VCaP (cell line): ENCODE measurements at regions not wholly inside any gene's neighbourhood (a gene's known extent, or its start where the extent isn't known, plus 50 kb on each side); places are given as distances from the start of the nearest gene placed in this dataset.
"Not testable (repeated sequence)": the region's sequence is repeated elsewhere in the genome, so short reads cannot be mapped to it uniquely, and the experiment has no call there.

Source experiments
- H3K27ac ChIP-seq: fragments of 450-650 bp; 2 replicates; pipeline ENCODE4 v1.5.1; 2017
- TF ChIP-seq, protein P1 (sequence below): fragments of 450-650 bp; conservative IDR thresholded peaks from 2 replicates; pipeline ENCODE4 v1.5.1; 2017; ENCODE audit warnings: mild to moderate bottlenecking, moderate library complexity

DNA sequence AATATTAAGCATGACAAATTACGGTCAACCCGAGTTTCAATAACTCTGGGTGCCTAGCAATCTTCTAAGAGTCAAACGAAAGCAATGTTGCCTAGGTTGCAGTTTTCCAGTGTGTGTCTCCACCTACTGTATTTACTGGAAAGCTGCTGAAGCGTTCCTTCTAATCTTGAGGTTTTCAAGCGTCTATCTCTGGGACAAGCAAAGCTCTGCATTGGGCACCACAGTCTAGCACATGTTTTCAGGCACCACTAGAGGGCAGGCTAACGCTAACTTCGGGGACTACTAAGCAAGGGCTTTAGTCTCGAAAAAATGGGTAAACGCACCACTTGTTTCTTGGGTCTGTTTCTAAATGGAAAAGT is 82.7 kb upstream of the KIF2A start:
- TF ChIP-seq, protein P1, sequence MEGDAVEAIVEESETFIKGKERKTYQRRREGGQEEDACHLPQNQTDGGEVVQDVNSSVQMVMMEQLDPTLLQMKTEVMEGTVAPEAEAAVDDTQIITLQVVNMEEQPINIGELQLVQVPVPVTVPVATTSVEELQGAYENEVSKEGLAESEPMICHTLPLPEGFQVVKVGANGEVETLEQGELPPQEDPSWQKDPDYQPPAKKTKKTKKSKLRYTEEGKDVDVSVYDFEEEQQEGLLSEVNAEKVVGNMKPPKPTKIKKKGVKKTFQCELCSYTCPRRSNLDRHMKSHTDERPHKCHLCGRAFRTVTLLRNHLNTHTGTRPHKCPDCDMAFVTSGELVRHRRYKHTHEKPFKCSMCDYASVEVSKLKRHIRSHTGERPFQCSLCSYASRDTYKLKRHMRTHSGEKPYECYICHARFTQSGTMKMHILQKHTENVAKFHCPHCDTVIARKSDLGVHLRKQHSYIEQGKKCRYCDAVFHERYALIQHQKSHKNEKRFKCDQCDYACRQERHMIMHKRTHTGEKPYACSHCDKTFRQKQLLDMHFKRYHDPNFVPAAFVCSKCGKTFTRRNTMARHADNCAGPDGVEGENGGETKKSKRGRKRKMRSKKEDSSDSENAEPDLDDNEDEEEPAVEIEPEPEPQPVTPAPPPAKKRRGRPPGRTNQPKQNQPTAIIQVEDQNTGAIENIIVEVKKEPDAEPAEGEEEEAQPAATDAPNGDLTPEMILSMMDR: peak; percentile 73
- H3K27ac ChIP-seq: not testable (repeated sequence)

DNA sequence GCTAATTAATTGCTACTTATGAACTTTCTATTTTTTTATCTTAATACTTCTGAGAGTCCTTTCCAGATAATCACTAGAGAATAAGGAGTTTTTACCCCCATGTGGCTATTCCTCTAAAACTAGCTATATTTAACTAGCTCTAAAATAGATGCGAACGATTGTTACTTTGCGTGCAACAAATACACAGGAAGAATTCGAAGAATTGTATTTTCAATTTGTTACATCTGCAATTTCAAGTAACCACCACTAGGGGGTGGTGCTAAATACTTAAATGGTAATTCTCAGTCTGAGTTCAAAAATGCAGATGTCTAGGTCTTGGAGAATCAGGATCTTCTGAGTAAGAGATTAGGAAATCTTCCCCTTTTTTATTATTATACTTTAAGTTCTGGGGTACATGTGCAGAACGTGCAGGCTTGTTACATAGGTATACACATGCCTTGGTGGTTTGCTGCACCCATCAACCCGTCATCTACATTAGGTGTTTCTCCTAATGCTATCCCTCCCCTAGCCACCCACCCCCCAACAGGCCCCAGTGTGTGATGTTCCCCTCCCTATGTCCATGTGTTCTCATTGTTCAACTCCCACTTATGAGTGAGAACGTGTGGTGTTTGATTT is 80.9 kb upstream of the KIF2A start:
- TF ChIP-seq, protein P1: peak; percentile 57
- H3K27ac ChIP-seq: not testable (repeated sequence)

DNA sequence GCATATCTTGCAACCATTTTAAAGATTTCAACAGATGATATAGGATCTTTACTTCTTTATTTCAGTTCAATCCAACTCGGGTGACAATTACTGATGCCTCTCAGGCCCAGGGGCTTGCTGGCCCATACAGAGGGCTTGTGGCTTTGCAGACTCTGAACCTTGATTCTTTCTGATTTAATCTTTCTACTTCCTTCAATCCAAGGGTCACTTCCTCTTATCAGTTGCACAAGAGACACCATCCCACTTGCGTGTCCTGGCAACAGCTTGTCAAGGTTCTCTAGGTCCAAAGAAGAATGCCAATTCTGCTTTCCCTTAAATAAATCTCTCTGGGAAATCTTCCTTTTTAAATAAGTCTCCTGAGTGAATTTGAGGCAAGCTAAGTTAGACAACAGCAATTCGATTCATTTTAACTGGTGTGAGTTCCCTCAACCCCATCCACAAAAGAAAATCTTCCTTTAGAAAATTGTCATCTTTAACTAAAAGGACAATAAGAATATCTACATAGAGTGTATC is 75.1 kb upstream of the KIF2A start:
- H3K27ac ChIP-seq: not testable (repeated sequence)

DNA sequence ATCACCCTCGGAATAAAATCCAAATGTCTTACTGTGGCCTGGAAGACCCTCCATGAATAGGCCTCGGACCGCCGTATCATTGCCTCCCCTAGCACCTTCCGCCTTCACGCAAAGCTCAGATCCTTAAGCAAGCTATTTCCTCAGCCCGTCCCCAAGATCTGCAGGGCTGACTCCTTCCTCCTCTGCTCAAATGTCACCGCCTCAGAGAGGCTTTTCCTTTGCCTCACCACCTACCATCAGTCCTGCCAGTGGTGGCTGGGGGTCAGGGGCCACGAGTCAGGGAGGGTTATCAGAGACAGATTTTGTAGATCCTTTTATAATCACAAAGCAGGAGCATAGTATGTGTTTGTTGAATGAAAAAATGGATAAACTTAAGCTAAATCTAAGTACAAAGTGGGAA is 74.4 kb upstream of the KIF2A start:
- H3K27ac ChIP-seq: no peak overlapping the region
- TF ChIP-seq, protein P1: no peak

DNA sequence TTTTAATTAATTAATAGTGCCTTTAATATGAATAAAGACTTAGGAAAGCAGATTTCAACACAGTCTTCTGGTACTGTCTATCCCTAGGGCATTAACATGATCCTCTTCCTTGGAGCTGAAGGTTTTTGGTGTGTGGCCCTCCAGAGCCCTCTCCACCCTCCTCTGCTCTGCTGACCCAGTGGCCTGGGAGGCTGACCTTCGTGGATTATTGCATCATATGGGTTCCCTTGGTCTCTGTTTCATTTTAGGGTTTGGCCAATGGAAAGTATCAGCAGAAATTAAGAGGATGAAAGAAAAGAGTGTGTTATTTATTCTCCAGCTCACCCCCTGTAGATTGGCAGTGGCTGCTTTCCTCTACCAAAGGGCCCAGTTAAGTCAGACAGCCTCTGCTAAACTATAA is 73.8 kb upstream of the KIF2A start:
- H3K27ac ChIP-seq: not testable (repeated sequence)

DNA sequence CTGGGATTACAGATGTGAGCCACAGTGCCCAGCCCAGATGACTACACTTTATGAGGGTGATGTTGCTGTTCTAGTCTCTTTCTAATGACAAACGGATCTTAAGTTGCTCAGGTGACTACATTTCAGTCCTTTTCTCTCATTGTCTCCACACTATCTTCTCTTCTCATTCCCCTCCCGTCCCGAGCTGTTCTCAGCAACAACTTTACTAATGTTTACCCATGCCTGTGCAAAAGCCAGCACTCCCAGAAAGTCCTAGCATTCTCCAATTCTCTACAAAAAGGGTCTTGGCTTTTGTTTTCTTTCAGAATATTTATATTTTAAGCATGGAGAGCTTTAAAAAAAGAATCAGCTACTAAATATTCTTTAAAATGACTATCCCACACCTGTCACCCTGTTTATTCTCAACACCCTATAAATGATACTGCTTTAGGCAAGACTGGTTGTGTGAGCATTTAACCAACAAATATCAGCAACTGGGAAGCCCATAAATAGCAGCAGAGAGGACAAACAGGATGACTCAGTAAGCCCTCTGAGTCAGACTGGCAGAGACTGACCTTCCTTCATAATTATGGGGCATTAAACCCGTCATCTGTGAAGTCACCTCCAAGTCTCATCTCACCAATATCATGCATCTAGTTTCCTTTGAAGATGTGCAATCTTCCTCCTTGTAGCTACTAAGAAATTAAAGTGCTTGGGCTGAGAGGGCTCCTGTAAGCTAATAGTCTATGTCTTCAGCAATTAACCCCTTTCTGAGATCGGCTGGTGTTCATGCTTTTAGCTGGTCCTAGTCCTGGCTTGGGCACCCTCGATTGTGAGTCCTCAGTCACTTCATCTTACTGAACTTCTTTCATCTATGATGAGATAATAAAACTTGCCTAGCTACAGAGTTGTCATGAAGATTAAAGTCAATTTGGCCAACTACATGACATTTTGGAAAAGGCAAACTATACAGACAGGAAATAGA is 72.6 kb upstream of the KIF2A start:
- H3K27ac ChIP-seq: not testable (repeated sequence)

DNA sequence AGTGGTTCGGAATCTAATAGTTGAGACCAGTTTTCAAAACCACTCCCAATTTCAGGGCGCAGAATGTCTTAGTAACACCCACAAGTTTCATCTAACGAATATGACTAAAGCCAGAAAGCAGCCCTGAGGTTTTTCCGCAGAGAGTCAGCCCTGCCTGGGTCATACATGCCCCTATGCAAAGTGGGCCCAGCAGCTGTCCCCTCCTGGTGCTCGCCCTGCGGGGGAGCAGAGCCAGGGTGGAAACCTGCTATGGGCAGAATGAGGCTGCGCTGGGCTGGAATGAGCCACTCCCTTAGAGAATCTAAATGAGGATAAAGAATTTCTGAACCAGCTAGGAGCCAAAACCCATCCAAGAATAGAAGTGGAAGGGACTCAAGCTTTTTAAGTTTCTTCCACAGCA is 69.4 kb upstream of the KIF2A start:
- not testable (repeated sequence) for H3K27ac ChIP-seq

DNA sequence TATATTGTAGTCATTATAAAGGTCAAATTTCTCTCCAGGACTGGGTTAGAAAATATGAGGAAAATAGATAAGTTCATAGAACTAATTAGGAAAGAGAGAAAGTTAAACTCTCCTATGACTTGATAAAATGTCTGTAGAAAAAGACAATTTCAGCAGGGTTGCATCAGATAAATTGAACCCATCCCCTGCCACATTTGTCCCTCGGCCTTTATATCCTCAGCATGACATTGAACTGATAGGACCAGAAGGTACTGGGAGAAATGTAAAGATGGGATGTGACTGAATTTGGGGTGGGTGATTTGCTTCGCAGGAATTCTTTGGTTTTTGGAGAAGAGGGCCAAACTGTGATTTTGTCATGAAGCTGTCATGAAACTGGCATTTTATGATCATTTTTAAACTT is 68.1 kb upstream of the KIF2A start:
- not testable (repeated sequence) for H3K27ac ChIP-seq

DNA sequence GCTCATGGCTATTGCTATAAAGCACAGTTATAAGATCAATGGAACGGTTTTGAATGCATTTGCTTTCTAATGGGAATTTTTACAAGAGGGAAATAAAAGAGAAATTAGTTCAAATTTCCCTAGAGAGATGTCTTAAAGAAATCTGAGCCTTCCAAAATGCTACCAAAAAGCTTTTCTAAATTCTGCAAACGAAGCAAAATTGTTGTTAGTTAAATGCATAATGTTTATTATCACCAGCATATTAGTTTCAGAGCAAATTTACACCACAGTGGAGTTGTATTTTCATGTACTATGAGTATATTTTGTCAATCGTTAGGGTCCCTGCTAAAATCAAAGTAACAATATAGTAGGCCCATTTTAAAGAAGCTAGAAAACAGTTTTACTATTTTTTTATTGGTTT is 67.4 kb upstream of the KIF2A start:
- H3K27ac ChIP-seq: not testable (repeated sequence)

DNA sequence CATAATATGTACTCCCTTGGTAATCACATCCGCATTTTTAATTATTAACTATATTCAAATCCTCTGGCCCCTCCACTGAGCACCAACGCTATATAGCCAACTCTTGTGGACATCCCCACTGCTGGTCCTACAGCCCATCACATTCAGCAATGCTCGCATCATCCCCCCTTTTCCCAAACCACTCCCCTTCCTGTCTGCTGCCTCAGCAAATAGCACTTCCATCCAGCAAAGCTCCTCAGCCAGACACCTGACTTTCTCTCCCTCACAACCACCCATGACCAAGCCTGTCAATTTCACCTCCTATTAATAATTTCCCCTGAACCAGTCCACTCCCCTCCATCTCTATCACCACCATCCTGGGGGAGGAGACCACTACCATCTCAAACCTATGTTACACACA is 65.5 kb upstream of the KIF2A start:
- H3K27ac ChIP-seq: not testable (repeated sequence)

DNA sequence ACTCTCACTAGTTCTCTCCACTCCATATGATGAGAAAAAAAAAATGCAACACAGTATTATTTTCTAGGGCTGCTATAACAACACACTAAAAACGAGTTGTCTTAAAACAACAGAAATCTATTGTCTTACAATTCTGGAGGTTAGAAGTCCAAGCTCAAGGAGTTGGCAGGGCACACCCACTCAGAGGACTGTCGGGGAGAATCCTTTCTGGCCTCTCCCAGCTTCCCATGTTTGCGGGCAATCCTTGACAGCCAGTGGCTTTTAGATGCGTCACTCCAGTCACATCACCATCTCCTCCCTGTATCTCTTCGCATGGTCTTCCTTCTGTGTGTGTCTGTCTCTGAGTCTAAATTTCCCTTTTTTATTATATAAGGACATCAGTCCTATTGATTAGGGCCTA is 64.0 kb upstream of the KIF2A start:
- not testable (repeated sequence) for H3K27ac ChIP-seq

DNA sequence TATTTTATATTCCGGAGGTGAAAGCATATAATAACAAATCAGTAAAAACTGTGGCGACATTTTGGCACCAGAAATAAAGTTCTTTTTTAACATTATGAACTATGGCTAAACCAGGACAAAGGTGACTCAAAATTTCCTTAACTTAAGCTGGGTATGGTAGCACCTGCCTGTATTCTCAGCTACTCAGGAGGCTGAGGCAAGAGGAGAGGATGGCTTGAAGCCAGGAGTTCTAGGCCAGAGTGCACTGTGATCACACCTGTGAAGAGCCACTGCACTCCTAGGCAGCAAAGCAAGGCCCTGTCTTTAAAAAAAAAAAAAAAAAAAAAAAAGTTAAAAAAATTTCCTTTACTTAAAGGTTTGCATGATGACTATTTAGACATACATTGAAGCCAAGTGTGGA is 63.0 kb upstream of the KIF2A start:
- not testable (repeated sequence) for H3K27ac ChIP-seq

DNA sequence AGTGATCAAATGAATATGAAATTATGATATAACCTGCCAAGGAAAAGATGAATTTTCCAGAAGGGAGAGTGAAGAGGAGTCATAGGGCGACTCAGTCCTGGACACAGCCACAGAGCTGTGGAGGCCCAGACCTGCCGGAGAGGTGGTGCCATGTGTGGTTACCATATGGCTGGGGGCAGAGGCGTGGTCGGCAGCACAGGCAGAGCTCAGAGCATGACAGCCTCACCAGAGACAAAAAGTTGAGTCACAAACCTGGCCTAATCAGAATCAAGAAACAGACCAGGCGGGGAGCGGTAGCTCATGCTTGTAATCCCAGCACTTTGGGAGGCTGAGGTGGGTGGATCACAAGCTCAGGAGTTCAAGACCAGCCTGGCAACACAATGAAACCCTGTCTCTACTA is 57.8 kb upstream of the KIF2A start:
- not testable (repeated sequence) for H3K27ac ChIP-seq

DNA sequence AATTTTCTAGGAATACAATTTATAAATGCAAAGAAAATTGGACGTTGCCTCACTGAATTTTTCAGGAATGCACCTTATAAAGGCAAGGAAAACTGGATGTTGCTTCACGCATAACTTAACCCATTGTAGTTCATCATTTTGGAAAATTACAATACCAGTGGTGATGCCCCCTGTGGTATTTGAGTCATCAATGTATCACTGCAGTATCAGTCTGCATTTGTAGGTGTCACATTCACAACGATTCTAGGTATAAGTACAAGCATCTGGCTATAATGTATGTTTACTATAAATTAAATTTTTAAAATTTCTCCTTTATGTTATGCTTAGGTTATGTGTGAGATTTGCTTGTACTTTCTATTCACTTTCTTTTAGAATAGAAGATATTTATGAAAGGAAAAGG is 55.9 kb upstream of the KIF2A start:
- H3K27ac ChIP-seq: not testable (repeated sequence)

DNA sequence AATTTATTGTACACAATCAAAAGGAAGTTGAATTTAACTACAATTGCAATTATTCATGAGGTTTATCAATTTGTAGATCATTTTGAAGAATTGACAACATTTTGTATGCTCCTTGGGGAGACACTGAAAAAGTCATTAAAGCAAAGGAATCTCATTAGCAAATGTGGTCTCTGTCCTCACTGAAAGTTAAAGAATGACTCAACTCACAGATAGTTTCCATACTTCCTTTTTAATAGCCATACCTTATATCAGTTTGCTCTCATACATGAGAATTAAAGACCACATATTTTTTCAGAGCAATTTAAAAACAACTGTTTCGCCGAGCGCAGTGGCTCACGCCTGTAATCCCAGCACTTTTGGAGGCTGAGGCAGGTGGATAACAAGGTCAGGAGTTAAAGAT is 55.1 kb upstream of the KIF2A start:
- H3K27ac ChIP-seq: not testable (repeated sequence)

DNA sequence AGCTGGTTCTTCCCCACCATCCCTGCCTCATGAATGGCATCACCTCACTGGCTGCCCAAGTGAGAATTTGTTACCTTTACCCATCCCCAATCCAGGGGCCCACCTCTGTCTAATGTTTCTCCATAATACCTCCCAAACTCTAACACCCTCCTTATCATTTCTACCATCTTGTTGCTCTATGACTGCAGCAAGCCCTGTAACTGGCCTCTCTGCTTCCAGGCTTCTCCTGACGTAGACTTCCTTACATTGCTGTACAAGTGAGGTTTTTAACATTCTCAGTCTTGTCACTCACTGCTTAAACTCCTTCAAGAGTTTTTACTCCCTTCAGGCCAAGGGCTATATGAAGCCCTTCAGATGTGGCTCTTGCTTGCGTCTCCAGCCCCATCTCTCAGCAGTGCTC is 53.5 kb upstream of the KIF2A start:
- H3K27ac ChIP-seq: not testable (repeated sequence)

DNA sequence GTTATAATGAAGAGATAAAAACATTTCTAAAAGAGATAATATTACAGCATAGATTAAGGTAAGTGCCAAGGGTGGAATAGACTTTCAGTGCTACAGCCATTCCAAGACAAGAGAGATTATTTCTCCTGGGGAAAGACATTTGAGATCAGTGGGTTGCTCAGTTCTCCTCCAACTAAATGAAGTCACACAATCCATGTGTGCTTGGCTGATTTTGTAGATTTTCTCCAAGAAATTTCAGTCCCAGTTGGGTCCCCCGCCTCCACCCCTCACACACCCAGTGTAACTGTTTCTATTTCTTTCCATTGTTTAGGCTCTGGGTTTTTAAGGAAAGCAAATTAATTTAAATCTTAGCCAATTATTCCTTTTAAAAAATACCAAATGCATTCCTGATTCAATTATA is 50.5 kb upstream of the KIF2A start:
- not testable (repeated sequence) for H3K27ac ChIP-seq
